HG03159 (cell line): ENCODE measurements at regions not wholly inside any gene's neighbourhood (a gene's known extent, or its start where the extent isn't known, plus 50 kb on each side); places are given as distances from the start of the nearest gene placed in this dataset.

ENCODE experiments used
- ATAC-seq: cut with Tn5 transposase; IDR thresholded peaks from one replicate; pipeline ENCODE4 v1.9.1; 2021; ENCODE audit warnings: mild to moderate bottlenecking, moderate library complexity; ENCODE audit not compliant: unreplicated experiment

- no peak for ATAC-seq
These were observed 451.5 kb upstream of the FAT1 start for GRCh38 chr4:187175197-187175596.

GRCh38 chr4:187176261-187176910 lies 452.7 kb upstream of the FAT1 start:
- no peak for ATAC-seq

GRCh38 chr4:187178084-187178483 lies 454.4 kb upstream of the FAT1 start:
- no peak for ATAC-seq

GRCh38 chr4:187178587-187178986 lies 454.9 kb upstream of the FAT1 start:
- ATAC-seq: no peak

- ATAC-seq: no peak
These were observed 455.7 kb upstream of the FAT1 start for GRCh38 chr4:187179086-187180058.

GRCh38 chr4:187181054-187181453 lies 457.4 kb upstream of the FAT1 start:
- ATAC-seq: no peak

- ATAC-seq: no peak
These were observed 459.7 kb upstream of the FAT1 start for GRCh38 chr4:187183346-187183745.

- no peak for ATAC-seq
These were observed 460.2 kb upstream of the FAT1 start for GRCh38 chr4:187183826-187184225.

- no peak for ATAC-seq
These were observed 460.9 kb upstream of the FAT1 start for GRCh38 chr4:187184508-187184907.

- ATAC-seq: no peak
These were observed 464.5 kb upstream of the FAT1 start for GRCh38 chr4:187188118-187188517.

- no peak for ATAC-seq
These were observed 465.1 kb upstream of the FAT1 start for GRCh38 chr4:187188741-187189140.

GRCh38 chr4:187190390-187190789 lies 466.7 kb upstream of the FAT1 start:
- no peak for ATAC-seq

GRCh38 chr4:187191676-187192075 lies 468.0 kb upstream of the FAT1 start:
- ATAC-seq: no peak

GRCh38 chr4:187192266-187192665 lies 468.6 kb upstream of the FAT1 start:
- ATAC-seq: no peak

- ATAC-seq: no peak
These were observed 469.5 kb upstream of the FAT1 start for GRCh38 chr4:187193141-187193540.

GRCh38 chr4:187204389-187204918 lies 480.8 kb upstream of the FAT1 start:
- no peak for ATAC-seq

- no peak for ATAC-seq
These were observed 484.3 kb upstream of the FAT1 start for GRCh38 chr4:187207931-187208330.

- no peak for ATAC-seq
These were observed 485.0 kb upstream of the FAT1 start for GRCh38 chr4:187208651-187209050.

GRCh38 chr4:187209921-187210613 lies 486.4 kb upstream of the FAT1 start:
- ATAC-seq: no peak

- ATAC-seq: no peak
These were observed 488.9 kb upstream of the FAT1 start for GRCh38 chr4:187212446-187213080.

GRCh38 chr4:187215438-187215837 lies 491.8 kb upstream of the FAT1 start:
- ATAC-seq: no peak
